HG03457 (cell line): ENCODE measurements at regions not wholly inside any gene's neighbourhood (a gene's known extent, or its start where the extent isn't known, plus 50 kb on each side); places are given as distances from the start of the nearest gene placed in this dataset.

Source experiments
- ATAC-seq: cut with Tn5 transposase; IDR thresholded peaks from one replicate; pipeline ENCODE4 v1.9.1; 2021; ENCODE audit warnings: moderate number of reproducible peaks; ENCODE audit not compliant: unreplicated experiment

DNA sequence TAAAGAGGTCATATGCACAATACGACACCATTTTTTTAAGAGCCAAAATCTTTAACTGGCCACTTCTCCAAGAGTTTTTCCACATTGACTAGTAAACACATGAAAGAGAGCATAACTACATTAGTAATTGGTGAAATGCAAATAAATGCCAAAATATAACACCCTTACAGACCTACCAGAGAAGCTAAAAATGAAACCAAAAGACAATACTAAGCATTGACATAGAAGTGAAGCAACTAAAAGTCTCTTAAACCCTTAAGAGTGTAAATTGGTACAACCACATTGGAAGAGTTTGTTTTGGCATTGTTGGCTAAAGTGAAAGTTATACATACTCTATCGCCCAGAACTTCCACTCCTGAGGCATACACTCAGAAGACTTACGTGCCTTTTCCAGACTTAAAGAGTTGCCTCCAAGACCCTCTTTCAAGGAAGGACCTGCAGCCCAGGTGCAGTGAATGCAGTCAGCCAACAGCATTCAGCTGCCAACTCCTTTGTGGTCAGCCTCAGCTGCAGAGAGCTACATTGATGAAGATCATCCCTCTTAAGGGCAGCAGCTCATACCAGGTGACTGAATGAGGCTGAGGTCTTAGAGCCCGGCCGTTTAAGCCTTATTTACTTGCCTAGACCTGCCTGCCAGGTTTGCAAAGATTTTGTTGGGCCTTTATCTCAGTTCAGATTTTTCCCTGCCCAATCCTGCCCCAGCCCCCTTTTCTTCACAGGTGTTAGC is 839.1 kb upstream of the ADGRL2 start:
- ATAC-seq: no peak

DNA sequence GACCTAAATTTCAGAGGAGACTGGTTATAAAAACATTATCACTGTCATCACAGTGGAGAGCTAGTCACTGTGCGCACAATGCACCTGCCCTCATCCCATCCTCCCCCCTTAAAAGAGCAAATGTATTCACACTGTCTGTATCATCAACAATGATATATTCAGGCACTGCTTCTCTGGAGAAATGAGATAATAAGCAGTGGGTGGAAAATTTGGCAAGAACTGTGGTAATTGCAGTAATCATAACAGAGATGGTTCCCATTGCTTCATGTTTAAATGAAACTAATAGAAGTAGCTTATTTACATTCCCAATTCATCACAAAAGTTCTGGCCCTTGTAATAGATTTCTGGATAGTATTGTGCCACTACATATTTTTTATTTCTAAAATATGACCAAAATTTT is 867.4 kb upstream of the ADGRL2 start:
- ATAC-seq: no peak

DNA sequence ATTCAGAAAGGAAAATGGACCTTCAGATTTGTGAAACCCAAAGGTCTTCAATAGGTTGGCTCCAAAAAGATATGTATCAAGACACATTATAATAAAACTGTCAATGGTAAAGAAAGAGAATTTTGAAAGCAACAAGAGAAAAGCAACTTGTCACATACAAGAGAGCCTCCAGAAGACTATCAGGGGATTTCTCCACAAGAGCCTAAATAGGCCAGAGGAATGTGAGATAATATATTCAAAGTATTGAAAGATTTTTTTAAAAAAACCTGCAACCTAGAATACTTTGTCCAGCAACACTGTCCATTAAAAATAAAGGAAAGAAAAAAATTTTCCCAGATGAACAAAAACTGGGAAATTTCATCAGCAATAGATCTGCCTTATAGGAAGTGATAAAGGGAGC is 869.6 kb upstream of the ADGRL2 start:
- no peak for ATAC-seq

DNA sequence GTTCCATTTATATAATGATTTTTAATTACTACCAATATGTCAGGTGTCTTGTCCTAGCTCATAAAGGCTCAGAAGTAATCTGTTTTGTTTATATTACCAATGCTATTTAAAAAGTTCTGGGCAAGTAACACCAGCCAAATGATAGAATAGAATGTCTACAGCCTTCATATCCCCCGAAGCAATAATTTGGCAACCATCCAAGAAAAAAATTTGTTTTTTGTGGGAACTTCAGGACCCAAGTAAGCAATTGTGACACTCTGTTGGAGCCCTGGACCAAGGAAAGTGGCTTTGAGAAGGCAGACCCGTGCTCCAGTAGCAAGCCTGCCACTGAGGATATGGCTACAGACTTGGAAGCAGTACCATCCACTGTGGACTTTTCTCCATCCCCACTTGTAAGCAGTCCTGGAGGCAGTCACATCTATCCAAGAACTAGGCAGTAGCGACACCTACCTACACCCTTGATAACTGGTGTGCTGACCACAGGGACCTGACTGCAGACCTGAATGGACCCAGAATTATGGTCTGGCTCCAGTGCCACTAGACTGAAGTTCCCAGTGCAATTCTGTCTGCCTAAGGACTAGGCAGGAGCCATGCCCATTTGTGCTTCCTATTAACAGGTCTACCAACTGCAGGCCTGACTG is 870.7 kb upstream of the ADGRL2 start:
- no peak for ATAC-seq

DNA sequence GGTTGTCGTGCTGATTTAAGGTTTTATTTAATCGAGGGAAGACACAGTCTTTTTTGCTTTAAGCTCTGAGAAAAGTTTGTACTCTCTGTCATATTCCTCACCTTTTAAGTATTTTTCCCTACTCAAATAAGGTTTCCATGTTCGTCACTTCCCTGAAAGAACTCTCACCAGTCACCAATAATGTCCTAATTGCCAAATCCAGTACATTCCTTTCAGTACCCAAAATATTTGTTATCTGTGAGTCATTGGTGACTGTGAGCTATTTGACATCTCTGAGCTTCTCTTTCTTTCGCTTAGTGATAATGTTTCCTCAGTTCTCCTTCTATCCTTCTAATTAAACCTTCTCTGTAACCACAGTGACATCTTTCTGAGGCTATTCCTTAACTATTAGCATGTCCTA is 874.2 kb upstream of the ADGRL2 start:
- no peak for ATAC-seq

DNA sequence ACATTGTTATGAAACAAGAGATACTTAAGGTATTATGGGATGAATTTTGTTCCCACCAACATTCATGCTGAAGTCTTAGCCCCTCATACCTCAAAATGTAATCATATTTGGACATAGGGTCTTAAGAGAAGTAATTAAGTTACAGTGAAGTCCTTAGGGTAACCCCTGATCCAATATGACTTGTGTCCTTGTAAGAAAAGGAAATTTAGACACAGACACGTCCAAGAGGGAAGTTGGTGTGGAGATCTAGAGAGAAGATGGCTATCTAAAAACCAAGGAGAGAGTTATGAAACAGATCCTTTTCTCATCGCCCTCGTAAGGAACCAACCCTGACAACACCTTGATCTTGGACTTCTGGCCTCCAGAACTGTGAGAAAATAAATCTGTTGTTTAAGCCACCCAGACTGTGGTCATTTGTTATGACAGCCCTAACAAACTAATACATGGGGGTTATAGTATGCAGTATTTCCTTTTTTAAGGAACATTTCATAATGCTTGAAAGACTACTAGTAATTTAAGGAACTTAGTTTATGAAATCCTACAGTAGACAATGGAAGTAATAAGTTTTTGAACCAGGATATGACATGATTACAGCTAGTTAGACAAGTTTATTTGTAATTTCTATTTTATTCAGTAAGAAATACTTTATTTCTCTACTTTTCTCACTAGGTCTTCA is 875.5 kb upstream of the ADGRL2 start:
- no peak for ATAC-seq

DNA sequence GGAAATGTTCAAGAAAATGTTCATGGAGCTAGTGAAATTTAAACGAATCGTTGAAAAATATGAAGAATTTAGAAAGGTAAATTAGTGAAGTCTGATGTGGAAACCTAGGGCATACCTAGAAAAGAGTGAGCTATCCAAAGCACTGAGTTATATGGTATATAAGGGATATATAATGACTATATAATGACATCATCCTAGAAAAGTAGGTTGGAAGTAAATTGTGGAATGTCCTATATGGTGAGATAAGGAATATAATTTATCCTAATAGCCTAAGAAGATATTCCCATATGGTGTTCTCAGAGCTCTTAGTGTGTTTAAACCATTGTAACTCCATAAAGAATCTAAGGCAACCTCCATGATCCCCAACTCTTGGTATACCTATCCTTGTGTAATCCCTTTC is 876.4 kb upstream of the ADGRL2 start:
- no peak for ATAC-seq

DNA sequence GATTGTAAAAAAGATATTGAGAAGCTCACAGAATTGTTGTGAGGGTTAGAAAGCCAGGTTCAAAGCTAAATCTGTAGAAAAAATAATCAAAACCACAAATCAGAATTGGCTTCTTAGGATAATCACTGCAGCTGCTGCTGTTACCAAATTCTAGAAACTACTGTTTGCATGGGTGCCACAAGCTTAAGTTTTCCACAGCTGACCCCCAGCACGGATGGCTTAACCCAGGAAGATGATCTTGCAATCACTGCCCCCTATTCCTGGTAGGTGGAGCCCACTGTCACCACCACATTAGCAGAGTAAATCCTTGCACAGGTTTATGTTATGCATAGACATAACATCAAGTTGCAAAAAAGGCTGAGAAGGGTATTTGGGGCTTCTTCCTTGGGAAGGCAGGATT is 877.8 kb upstream of the ADGRL2 start:
- no peak for ATAC-seq

DNA sequence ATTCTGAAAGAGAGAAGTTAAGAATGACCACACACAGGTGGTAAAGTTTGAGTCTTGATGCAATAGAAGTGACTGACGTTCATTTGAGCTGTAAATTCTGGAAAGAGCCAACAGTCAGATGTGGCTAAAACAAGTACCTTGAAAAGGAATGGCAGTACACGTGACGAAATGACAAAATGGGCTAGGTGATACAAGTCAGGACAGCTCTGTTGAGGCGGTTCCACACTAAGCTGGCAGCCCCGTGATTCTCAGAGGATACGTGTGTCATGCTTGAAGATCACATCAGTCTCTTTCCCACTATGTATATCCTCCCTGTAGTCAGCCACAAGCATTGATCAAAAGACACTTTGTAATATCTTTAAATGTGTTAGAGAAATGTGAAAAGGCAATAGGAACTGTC is 881.3 kb upstream of the ADGRL2 start:
- ATAC-seq: no peak

DNA sequence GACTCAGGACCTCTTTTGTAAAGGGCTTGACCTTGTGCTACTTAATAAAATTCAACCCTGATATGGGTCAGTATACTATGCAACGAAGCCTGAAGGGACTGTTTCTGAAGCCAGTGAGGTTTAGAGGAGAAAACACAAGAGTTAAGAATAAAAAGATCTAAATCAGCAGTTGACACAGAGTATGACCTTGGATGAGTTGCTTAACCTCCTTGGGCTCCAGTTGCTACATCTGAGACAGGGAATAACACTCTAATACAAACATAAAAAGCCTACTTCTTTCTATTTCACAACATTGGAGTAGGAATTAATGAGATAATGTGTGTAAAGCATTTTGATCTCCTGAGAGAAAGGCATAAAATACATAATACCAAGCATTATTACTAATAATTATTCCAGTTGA is 882.4 kb upstream of the ADGRL2 start:
- no peak for ATAC-seq

DNA sequence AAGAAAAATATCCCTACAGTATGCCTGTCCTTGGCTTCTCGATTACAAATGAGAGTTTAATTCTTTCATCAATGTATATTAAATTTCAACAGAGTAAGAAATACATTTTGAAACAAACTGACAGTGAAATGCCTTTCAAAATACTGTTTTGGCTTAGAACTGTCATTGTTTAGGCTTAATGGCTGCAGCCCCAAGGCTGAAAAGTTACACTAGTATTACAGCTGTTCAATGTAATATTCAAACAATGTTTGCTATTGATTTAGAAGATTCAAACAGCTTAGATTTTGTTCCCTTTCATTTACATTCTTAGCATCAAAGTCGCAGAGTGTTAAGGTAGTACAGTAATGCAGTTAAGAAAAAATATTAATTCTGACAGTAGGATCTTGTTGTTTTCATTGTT is 882.9 kb upstream of the ADGRL2 start:
- no peak for ATAC-seq

DNA sequence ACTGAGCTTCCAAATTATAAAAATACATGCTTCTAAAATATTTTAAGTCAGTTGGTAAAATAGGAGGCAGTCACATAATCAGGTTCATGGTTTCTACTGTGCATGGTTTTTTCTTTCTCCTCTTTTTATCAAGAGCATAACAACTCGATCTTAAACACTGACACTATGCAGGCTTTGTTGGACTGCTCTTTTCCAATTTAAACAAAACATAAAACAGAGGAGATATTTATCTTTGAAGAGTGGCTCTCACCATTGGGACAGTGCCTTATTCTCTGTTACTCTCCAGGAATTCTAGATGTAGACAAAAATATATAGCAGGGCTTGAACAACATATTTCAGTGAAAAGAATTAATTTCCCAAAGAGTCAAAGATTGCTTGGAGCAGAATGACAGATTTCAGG is 883.5 kb upstream of the ADGRL2 start:
- ATAC-seq: no peak

DNA sequence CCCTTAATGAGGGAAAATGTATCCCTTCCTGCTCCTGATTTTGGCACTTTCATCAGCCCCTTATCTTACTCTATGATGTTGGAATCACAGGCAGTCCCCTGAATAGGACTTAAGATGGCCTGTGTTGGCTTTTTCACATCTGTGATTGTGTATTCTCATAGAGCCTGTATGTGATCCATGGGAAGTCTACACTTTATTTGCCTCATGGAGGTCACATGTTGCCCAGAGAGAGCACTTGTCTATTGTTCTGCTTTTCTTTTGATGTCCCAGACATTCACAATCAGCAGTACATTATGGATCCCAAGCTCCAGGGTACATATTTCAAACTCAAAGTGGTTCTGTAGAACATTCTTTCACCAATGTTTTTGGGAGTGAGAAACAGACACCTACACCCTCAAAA is 885.2 kb upstream of the ADGRL2 start:
- ATAC-seq: no peak

DNA sequence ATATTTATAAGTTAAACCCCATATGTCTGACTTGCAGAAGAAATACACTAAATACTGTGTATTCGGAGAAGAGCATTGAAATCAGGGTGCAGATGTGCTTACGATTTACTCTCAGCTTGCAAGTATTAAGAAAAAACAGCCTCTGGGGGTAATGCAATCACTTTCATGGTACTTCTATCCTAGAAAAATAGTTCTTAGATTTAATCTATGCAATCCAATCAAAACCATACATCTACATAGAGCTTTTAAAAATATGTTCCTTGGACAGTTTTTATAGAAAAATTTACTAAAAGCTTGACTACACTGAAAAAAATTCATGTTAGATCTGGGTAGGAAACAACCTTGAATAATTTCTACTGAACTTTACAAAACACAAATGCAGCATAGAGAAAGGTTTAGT is 890.3 kb upstream of the ADGRL2 start:
- ATAC-seq: no peak

DNA sequence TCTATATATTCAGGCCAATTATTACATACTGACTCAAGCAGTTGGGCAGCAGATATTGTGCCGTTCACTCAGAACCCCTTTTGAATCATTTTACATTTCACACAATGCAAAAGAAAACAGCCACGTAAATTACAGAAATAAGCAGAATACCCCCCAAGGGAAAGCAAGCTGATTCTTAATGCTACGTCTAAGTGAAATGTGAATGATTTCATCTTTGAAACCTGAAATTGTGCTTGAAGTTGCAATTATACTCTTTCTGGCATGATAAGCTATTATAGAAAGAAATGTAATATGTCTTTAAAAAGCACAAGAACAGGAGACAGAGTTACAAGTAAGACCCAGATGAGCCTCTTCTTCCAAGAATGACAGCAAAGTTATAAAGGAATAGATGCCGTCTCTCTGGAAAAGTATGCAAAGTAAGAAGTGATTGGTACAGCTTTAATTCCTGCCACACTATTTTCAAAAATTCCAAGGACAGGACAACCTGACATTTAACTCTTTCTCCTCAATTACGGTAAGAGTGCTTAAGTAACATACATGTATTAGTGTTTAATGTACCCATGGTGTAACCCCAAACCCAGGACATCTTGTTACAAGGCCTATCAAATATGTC is 891.5 kb upstream of the ADGRL2 start:
- no peak for ATAC-seq

DNA sequence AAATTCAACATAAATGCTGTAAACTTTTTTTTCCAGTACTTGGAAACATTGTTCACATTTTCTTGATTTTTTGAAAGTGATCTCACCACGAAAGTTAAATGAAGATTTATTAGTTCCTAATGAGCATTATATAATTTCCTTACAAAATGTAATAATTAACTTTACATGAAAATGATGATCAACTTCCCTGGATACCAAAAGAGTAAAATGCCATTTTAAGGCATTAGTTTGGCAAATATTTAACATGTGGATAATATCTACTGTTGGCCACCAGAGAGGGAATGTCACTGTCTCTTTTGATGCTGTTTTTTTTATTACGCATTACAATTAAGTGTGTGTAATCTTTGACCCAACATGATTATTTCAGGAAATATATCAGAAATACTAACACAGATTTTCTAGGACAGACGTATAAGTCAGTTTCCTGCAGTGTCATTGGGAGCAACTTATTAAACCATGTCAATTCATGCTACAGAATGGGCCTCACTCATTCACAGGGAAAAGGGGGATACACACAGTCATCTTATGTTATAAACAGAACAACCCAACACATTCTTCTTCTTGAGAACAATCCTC is 903.9 kb upstream of the ADGRL2 start:
- no peak for ATAC-seq

DNA sequence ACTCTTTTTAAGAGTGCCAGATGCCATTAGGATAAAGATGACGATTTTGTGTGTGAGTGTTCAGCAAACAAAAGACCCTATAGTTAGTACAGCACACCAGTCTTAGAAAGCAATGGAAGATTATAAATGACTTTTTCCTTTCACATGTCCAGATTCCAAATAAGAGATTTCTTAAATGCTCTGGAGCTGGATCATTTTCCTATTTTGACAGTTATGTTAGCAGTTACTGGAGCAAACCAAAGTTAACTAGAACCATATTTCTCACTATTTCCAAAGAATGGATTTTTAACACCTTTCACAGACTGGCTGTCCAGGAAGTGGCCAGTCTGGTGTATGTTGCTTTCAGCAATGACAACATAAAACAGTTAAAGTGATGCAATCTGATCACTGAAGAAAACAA is 905.8 kb upstream of the ADGRL2 start:
- no peak for ATAC-seq

DNA sequence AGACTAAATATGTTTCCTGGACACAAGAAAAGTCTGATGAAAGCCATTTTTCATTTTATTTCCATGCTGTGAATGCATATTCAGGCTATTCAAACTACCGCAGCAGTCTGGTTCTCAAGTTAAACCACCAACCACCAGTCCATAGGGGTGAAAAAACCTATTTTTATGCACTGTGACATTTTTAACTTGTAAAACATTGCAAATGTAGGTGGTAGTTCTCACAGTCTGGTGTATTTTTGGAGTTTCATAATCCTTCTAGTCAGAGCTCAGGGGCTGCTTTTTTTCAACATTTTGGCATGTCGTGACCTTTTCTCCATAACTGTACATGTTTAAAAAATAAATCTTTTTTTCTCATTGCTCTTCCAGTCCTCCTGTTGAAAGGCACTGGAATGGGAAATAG is 907.6 kb upstream of the ADGRL2 start:
- ATAC-seq: no peak

DNA sequence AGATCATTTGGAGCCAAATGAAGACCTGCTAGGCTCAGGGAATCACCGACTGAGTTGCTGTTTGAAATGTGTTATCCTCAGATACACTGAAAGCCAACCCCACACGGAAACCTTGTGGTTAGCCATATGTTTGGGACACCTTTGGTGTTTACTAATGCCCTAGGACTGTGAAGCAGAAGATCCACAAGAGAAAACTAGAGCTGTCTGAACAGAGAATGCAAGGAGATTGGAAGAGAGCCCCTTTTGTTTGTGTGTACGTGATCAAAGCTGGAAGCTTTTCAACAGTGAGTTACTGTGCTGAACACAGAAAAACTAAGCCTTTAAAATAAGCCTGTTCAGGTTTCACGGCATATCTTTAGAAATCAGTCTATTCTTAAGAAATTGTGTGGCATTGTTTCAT is 908.2 kb upstream of the ADGRL2 start:
- no peak for ATAC-seq

DNA sequence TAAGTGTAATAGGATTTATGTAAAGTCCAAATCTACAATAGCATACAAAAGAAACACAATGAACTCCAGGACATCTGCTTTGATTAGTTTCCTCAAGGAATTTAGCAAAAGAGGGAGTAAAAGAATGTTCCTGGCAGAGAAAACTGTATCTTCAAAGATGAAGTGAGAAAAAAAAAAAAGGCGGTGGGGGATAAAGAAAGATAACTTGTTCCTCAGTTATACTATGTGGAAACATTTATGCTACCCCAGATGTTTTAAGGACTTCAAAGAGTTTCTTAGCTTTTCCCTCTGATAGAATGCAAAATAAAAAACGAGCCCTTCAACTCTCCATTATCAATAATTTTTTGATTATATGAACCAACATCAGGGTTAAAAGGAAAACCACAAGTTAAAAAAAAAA is 908.9 kb upstream of the ADGRL2 start:
- ATAC-seq: no peak

DNA sequence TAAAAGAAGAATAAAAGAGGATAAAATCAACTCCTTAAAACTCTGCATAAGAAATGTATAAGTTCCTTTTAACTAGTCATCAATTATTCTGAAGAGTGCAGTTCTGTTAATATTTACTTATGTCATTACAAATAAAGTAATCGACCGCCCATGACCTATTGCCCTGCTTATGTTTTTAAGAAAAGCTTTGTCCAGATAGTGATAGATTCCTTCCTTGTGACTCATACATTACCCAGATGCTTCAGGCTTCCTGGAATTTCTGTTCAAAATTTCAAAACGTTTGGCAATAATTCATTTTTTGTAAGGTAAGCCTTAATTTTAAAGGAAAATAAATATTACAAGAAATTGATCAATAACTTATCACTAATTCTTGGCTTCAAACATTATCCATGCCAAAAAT is 918.2 kb upstream of the ADGRL2 start:
- ATAC-seq: no peak

DNA sequence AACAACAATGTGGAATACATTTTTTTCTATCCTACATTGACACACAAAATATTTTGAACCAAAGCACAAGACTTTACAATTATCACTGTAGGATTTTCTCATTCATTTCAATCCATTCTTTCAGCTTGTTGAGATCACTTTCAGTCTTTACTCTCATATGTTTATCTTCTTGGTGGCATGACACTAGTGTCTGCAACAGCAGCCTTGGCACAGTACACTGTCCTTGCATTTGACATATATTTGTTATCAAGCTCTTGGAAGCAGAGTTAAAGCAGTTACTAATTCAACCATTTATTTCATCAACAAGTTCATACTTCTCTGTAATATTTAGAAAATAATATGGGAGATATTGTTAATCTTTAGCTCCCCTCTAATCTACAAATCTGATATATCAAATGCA is 922.4 kb upstream of the ADGRL2 start:
- ATAC-seq: no peak
